TTC549 (cell line): ENCODE measurements at regions not wholly inside any gene's neighbourhood (a gene's known extent, or its start where the extent isn't known, plus 50 kb on each side); places are given as distances from the start of the nearest gene placed in this dataset.

Experiments
- FAIRE-seq: peaks from 2 replicates; lab custom pipeline; 2012; peaks lifted over from hg19 to GRCh38; lab: Jason Lieb, UNC

DNA sequence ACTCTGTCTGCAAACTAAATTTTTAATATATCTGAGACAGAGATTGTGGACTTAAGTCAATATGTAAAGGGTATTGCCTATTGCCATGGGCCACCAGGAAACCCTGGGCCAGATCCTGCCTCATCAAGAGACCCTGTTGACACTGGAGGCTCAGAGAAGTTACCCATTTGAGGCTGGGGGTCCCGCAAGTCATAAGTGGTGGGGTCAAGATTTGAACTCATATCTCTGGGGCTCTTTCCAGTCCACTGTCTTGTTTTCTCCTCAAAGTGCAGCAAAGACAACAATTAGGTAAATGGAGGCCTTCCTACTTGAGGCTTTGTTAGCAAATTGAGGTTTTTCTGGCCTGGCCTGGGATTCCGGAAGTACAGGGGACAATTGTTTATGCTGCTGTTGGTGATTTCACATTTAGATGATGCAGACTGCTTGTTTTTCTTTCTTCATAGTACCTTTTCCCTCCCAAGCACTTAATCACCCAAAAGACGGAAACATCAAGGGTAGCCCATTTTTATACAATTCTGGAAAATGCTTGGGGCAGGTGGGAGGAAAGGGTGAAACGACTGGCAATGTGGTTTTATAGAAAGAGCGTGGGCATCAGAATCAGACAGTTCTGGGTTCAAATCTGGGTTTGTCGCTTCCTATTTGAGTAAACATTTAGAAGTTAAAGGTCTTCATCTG lies 160.0 kb downstream of the SMIM20 start:
- no peak for FAIRE-seq

DNA sequence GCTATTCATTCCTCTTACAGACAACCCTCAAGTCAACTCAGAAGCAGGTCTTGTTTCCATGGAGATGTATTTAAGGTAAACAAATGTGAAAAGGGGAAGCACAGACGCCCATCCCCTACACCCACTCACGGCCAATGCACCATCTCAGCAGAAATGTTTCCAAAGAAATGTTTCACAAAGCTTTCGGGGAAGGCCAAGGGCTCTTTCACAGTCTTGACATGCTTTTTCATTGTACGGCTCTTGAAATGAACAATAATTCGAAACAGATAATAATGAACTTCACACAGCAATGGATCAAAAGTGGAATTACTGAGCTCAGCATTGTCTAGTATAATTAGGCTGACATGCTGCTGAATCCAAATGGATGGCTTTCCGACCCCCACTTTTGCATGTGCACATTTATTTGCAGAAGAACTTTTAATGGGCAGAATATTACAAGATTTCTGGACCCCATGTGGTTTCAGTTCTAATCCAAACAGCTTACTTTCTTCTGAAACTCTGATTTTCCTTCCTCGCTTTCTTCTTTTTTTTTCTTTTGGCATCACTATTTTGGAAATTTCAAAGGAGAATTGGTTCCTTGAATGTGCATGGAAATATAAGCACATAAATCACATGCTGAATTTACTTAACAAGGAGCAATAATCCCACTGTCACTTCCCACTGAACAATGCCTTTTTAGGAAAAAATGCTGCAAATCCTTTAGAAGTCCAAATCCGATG lies 160.9 kb downstream of the SMIM20 start:
- no peak for FAIRE-seq

DNA sequence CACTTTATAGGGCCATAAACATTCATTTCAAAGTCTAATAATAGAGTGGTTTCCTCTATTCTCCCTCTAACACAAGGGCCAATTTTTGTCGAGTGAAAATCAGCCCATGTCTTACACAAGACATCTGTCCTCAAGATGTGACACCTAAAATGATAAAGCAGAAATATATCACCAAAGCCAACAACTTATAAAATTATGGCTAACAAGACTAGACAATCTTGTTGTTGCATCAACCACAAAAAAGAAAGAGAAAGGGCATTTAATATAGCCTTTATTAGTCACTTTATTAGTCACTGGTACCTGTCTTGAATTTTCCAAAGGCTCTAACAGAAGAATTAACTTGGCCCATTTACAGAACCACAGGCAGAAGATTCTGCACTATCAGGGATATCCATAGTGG lies 161.6 kb downstream of the SMIM20 start:
- no peak for FAIRE-seq

DNA sequence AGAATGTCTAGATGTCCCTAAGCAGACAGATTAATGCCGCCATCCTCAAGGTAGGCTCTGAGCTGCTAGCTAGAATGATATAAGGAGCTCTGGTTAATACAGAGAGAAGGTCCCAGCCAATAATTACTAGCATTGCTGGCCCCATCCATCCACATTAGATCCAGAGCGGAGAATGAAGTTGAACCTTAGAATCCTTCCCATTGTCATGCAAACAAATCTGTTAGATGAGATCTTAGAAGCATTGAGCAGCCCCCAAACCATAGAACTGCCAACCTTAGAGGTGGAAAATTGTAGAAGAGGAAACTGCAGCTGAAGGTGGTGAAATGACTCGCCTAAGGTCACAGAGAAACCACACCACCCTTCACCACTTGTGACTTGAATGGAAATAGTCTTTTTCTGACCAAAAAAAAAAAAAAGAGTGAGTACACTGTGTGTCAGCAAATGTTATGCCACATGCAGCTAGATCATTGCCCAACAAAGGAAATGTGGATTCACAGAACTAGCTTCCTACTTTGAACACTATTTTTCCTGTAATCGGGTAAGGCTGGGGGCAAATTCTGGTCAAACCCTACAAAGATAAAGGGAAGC lies 162.1 kb downstream of the SMIM20 start:
- FAIRE-seq: no peak

DNA sequence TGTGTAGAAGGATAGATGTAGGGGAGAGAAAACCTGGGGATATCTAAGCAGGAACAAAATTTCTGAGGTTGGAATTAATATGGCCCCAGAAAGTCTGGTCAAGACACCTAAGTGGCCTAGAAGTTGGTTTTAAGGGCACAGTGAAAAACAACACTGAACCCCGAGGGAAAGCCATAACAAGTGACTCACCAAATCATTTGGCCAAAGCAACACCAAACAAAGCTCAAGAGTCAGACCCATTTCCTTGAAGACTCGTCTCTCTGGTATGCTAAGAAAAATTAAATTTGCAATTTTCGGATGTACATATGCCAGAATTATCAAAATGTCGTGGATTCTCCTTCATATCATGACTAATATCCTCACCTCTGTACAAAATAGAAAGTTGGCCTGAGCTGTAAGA lies 162.9 kb downstream of the SMIM20 start:
- FAIRE-seq: no peak

DNA sequence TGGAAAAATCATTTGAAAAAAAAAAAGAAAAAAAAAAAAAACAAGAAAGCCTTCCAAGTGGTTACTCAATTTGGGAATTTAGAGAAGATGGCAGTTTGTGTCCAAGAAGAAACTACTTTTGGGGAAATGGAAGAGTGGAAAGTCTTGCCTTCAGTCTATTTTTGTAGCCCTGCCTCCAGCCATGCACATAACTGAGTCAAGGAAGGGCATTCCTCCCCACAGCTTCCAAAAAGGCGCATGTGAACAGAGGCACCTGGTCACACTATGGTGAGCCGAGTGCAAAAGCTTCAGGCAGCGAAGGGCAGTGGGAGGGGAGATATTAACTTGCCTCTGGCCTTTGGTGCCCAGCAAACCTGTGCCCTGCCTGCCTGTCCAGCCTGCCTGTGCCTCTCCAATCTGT lies 163.7 kb downstream of the SMIM20 start:
- no peak for FAIRE-seq

DNA sequence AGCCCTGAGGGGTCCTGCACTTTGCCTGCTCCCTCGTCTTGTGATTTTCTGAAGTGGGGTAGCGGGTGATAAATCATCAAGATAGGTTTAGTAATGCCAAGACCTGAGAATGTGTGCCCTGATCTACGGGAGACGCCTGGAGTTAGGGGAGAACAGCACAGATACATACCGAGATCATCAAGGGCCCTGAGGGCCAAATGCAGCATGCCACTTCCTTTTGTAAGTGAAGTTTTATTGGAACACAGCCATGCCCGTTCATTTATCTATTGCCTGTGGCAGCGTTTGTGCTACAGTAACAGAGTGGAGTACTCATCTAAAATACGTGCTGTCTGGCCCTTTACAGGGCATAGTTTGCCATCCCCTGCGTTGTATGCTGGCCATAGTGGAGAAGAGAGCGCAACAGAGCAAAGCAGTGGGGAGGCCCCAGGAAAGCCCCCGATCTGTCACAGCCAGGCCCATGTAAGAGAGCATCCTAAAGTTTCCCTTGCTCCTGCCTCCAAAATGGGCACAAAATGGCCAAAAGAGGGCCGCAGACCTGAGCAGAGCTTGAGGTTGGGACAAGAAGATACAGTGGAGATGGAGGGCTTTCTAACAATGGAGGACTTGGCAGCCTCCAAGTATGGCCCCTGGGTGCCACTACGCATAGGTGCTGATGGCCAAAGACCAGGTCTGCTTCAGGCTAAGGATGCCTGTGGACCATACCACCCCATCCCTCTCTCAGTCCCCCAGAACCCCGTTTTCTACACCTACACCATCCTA lies 167.0 kb downstream of the SMIM20 start:
- no peak for FAIRE-seq

DNA sequence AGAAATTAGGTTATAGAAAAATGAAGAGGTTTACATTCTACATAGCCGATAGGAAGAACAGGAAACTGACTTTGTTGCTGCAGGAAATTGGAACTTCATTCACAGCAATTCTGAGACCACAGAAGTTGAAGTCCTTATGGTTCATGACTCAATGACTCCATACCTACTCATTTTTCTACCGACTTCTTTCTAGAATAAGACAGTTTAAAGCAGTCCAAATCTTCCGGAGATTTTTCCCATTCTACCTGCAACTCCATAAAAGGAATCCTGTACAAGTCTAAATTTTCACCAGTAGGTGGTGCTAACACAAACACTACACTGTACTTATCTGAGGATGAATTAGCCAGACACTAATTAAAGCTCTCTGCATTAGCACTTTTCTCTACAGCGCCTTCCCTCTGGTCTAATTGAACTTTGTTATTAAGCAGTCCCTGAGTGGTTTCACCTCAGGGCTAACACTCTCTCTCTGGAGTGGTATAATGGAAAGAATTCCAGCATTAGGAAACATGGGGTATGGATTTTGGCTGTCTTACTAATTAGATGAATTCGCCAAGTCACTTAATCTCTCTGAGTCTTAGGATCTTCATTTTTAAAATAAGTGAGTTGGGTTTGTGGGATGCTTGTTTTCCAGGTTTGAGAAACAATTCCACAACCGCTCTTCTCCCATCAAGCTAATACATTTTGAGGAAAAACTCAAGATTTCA lies 167.9 kb downstream of the SMIM20 start:
- FAIRE-seq: no peak

DNA sequence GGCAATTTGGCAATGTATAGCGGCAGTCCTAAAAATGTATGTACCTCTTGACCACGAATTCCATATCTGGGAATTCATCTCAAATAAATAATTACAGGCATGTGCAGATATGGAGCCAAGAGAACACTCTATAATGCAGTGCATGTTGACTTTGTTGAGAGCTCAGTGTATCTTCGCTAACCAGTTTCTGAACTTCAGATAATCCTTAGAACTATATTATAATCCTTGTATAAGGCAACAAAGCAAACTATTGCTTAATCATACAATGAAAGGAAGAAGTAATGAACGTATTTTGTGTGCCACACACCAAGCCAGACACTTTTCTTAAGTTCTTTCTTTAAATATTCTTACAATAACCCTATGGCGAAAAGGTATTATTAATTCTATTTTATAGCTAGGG lies 168.5 kb downstream of the SMIM20 start:
- FAIRE-seq: no peak

DNA sequence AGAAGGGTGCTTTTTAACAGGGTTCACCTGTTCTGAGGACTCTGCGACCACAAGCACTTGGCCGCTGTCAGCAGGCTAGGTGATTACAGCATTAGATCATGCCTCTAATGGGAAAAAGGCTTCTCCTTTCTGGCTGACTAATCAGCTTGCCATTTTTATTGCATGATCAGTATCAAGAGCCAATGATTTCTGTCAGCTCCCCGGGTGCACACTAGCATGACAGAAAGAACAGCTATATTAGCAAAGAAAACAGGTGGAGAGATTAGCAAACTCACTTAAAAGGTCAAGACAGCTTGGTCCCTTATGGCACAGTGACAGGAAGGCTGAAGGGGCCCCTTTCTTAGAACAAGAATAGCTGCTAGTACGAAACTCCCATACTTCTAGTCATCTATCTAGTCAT lies 170.0 kb downstream of the SMIM20 start:
- no peak for FAIRE-seq

DNA sequence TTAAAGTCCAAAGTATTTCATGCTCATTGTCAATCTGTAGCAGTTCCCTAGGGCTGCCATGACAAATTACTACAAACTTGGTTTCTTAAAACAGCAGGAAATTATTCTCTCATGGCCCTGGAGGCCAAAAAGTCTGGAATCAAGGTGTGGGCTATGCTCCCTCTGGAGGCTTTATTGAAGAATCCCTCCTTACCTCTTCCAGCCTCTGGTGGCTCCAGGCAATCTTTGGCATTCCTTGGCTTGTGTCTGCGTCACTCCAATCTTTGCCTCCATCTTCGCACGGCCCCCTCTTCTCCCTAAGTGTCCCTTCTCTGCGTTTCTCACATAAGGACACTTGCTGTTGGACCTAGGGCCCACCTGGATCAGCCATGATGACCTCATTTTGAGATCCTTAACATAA lies 170.4 kb downstream of the SMIM20 start:
- no peak for FAIRE-seq

DNA sequence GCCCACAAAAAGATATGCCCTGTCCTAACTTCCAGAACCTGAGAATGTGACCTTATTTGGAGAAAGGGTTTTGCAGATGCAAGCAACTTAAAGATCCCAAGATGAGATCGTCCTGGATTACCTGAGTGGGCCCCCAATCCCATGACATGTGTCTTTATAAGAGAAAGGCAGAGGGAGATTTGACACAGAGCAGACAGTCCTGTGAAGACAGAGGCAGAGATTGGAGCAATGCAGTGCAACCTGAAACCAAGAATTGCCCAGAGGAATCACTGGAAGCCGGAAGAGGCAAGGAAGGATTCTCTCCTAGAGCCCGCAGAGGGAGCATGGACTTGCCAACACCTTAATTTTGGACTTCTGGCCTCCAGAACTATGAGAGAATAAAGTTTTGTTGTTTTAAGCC lies 171.5 kb downstream of the SMIM20 start:
- no peak for FAIRE-seq

DNA sequence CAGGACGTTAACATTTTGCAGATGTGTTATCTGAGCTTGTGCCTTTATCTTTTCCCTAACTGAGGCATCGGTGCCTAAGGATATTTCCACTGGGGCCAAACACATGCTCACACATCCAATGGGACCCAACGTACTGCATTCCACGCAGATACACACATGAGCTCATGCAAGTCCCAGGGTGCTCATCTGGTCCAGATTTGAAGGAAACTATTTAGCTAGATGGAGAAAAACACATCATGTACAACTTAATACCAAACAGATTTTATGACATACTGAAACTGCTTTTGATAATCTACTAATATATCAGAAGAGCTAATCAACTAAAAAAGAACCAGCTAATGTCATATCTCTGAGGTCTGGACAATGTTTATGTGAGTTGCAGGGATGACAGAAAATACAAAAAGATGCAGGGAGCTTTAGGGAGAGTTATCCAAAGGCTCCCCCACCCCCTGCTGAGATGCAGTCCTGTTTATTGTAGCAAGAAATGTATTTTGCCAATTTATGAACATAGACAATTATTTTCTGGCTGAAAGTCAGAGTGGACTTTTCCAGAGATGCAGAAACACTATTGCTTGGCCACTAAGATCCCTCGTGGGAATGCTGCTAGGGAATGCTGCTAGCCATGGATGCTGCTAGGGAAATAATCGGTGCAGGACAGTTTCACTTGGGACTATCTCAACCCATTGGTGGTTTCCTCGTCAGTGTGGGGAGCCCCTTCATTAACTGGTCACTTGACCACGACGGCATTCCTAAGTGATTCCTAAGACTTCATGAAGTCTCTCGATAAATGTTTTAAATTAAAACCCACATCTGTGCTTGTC lies 172.8 kb downstream of the SMIM20 start:
- FAIRE-seq: no peak

DNA sequence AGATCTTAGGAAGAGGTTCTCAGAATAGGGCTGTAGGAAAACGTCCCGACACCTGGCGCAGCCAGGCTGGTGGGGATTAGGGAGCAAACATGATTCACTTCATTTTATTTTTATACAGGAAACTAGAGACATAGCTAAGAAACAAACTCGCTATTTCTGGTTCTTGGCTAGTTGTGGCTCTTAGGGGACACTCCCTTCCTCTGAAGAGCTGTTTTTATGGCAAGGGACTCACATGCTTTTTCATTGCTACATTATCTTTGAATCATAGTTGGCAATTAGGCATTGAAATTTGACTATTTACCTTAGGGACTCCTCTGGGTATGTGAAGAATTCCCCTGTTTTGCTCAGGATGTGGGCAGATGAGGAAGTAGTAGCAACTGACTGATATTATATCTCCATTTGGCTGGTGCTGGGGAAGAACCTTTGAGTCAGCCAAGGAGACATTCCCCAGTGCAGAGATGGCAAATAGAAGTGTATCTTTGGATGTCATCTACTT lies 174.5 kb downstream of the SMIM20 start:
- FAIRE-seq: no peak

DNA sequence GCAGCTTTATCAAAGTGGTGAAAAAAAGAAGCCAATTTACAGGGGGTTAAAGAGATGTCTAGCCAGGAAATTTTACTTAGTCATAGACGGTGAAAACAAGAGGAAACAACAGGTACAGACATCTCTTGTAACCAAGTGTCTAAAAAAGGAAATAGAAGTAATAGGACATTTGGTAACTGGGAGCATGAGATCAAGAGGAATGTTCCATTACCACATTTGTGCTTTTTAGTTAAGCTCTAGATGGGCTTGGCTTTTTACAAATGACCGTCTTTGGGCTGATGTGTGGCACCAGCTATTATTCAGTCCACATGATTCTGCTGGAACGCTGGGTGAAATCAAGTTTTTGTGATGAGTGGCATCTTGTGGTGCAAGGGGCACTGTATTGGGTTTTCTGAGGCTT lies 179.5 kb downstream of the SMIM20 start:
- no peak for FAIRE-seq

DNA sequence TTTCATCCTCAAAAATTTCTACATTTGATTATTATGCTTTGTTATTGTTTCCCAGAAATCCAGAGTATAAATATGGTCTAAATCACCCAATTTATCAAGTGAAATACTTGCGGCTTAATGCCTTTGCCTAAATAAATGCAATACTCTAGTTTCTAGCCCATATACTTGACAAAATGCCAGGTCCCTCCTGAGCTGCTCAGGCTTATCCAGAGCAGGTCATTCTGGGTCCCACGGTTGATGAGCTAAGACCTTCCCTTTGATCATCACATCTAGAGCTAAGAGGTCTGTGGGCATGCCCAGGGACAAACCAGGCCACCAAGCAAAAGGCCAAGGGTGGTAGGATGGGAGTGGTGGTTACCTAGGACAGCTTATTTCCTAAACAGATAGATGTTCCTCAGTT lies 180.1 kb downstream of the SMIM20 start:
- no peak for FAIRE-seq

DNA sequence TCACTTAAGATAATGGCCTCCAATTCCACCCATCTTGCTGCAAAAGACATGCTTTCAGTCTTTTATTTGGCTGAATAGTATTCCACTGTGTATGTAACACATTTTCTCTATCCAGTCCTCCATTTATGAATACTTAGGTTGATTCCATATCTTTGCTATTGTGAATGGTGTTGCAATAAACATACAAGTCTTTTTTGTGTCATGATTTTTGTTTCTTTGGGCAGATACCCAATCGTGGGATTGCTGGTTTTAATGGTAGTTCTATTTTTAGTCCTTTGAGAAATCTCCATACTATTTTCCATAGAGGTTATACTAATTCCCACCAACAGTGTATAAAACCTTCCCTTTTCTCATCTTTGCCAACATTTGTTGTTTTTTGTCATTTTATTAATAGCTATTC lies 180.9 kb downstream of the SMIM20 start:
- FAIRE-seq: no peak

DNA sequence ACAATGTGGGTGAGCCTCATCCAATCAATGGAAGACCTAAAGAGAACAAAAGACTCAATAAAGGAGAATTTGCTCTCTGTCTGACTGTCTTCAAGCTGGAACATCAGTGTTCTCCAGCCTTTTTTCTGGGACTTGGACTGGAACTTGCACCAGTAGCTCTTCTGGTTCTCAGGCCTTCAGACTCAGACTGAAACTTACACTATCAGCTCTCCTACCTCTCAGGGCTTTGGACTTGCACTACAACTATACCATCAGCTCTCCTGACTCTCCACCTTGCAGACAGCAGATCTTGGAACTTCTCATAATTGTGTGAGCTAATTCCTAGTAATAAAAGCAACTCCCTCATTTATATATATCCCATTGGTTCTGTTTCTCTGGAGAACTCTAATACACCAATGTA lies 185.9 kb downstream of the SMIM20 start:
- no peak for FAIRE-seq

DNA sequence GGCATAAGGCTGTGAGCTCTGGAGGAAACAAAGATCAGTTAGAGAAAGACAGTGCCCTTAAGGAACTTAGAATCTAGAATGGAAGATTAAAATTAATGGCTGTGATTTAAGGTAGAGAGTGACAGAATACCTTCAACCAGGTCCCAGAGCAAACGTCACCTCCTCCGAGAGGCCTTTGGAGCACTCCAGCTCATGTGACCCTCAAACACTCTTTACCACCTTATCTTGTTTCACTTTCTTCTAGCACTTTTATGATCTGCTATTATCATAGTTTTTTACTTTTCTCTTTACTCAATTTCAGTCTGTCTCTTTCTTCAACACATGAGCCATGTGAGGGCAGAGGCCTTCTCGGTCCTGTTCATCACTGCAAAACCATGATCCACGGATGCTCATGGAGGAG lies 187.0 kb downstream of the SMIM20 start:
- FAIRE-seq: no peak

DNA sequence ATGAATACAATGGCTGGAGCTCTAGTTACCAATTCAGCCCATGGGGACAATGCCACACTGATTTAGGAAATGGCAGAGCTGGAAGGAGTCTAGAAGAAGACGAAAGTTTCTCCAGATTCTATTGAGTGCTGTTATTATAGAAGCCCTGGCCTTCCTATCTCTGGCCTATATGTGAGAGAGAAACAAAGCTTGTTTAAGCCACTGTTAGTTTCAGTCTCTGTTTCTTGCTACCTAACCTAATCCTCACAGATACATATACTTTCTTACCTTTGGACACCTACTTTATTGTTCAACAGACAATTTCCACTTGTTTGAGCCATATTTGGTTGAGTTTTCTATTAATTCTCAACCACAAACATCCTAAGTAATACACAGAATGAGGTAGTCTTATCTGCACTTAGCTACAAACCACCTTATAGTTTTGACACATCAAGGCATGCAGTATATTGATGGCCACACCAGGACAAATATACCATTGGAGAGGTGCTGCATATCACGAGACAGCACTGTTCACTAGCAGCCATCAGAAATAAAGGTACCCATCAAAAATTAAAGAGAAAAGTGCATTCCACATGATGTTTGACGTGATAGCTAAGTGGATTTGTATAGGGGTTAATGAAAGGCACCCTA lies 190.2 kb downstream of the SMIM20 start:
- no peak for FAIRE-seq

DNA sequence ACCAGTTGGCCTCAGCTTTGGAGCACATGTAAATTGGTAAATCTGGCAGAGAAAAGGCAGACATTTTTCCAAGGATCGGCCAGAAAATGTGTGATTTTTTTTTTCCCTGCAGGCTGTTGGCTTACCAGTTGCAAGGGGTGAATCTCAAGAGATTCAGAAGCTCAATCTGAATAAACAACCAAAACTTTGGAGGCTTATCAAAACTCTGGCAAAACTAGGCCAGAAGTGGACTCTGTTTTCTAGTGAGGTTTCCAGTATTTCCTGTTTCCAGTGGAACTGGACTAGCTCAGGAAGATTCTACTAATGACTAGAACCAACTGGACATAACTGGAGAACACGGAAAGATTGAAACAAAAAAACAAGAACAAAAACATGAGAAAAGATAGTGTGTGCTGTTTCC lies 191.3 kb downstream of the SMIM20 start:
- no peak for FAIRE-seq
